PFSK-1 (cell line): ENCODE measurements at regions not wholly inside any gene's neighbourhood (a gene's known extent, or its start where the extent isn't known, plus 50 kb on each side); places are given as distances from the start of the nearest gene placed in this dataset.

ENCODE experiments used
- FOXP2 ChIP-seq: optimal IDR thresholded peaks from 2 replicates; pipeline ENCODE3; 2011; ENCODE audit warnings: borderline replicate concordance, control low read depth, inconsistent platforms; ENCODE audit not compliant: insufficient read depth; ENCODE audit errors: extremely low read length, extremely low read depth
- POLR2AphosphoS5 ChIP-seq: IDR thresholded peaks from 2 replicates; pipeline ENCODE4 v1.6.1; 2012; ENCODE audit warnings: low read depth, mild to moderate bottlenecking, control low read depth, low read length, moderate library complexity
- SIN3A ChIP-seq: IDR thresholded peaks from 2 replicates; pipeline ENCODE4 v1.6.1; 2012; ENCODE audit warnings: mild to moderate bottlenecking, low read length, moderate library complexity, borderline replicate concordance; ENCODE audit not compliant: insufficient read depth
- TAF1 ChIP-seq: IDR thresholded peaks from 2 replicates; pipeline ENCODE4 v1.6.1; 2012; ENCODE audit warnings: low read length, control low read depth, borderline replicate concordance; ENCODE audit not compliant: insufficient read depth
- TF ChIP-seq, protein P1 (sequence below), 2 experiments: IDR thresholded peaks; 2 replicates each; pipeline versions ENCODE4 v1.6.1 to v1.8.0; 2011 to 2012; ENCODE audit warnings: low read depth in 2 of 2, low read length in 2 of 2, control low read depth in 1 of 2, inconsistent platforms in 1 of 2, mild to moderate bottlenecking in 1 of 2, moderate library complexity in 1 of 2; ENCODE audit not compliant: insufficient read depth in 1 of 2

- TF ChIP-seq POLR2AphosphoS5 (no peak), TAF1 (no peak), SIN3A (no peak), FOXP2 (no peak)
- TF ChIP-seq, protein P1, sequence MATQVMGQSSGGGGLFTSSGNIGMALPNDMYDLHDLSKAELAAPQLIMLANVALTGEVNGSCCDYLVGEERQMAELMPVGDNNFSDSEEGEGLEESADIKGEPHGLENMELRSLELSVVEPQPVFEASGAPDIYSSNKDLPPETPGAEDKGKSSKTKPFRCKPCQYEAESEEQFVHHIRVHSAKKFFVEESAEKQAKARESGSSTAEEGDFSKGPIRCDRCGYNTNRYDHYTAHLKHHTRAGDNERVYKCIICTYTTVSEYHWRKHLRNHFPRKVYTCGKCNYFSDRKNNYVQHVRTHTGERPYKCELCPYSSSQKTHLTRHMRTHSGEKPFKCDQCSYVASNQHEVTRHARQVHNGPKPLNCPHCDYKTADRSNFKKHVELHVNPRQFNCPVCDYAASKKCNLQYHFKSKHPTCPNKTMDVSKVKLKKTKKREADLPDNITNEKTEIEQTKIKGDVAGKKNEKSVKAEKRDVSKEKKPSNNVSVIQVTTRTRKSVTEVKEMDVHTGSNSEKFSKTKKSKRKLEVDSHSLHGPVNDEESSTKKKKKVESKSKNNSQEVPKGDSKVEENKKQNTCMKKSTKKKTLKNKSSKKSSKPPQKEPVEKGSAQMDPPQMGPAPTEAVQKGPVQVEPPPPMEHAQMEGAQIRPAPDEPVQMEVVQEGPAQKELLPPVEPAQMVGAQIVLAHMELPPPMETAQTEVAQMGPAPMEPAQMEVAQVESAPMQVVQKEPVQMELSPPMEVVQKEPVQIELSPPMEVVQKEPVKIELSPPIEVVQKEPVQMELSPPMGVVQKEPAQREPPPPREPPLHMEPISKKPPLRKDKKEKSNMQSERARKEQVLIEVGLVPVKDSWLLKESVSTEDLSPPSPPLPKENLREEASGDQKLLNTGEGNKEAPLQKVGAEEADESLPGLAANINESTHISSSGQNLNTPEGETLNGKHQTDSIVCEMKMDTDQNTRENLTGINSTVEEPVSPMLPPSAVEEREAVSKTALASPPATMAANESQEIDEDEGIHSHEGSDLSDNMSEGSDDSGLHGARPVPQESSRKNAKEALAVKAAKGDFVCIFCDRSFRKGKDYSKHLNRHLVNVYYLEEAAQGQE (IDR thresholded peaks at IDR 0.05; ENCODE audit: insufficient read depth in 1 of 2, low read depth in 2 of 2, low read length in 2 of 2) = no peak
Measured at GRCh38 chr19:28727480-28728159, 485.3 kb downstream of the UQCRFS1 start.

GRCh38 chr19:28726533-28727479 lies 486.1 kb downstream of the UQCRFS1 start:
- no peak for TF ChIP-seq FOXP2
- no peak for TF ChIP-seq SIN3A
- no peak for TF ChIP-seq POLR2AphosphoS5
- TF ChIP-seq, protein P1 (IDR thresholded peaks at IDR 0.05; ENCODE audit: insufficient read depth in 1 of 2, low read depth in 2 of 2, low read length in 2 of 2) = no peak
- TF ChIP-seq TAF1 = no peak

DNA sequence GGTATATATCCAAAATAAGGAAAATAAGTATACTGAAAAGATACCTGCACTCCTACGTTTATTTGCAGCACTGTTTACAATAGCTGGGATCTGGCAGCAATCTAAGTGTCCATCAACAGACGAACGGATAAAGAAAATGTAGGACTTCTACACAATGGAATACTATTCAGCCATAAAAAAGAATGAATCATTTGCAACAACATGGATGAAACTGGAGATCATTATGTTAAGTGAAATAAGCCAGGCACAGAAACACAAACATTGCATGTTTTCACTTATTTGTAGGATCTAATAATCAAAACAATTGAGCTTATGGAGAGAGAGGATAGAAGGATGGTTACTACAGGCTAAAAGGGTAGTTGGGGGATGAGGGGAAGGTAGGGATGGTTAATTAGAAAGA lies 494.0 kb downstream of the UQCRFS1 start:
- TF ChIP-seq SIN3A (no peak), POLR2AphosphoS5 (no peak), TAF1 (no peak), FOXP2 (no peak)
- TF ChIP-seq, protein P1 (IDR thresholded peaks at IDR 0.05; ENCODE audit: insufficient read depth in 1 of 2, low read depth in 2 of 2, low read length in 2 of 2) = no peak

DNA sequence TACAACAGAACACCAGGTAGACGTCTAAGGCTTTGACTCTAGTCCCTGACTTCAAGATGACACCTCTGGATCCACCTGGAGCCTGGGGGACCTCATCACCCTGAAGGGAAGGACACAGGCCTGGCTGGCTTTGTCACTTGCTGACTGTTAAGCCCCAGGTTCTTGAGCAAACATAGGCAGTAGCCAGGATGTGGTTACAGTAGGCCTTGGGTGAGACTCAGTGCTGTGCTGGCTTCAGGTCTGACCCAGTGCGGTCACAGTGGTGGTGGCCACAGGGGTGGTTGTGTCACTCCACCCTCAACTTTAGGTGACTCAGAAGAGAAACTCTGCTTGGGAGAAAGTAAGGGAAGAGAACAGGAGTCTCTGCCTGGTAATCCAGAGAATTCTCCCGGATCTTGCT lies 497.8 kb downstream of the UQCRFS1 start:
- no peak for TF ChIP-seq POLR2AphosphoS5
- no peak for TF ChIP-seq SIN3A
- TF ChIP-seq FOXP2 = no peak
- no peak for TF ChIP-seq TAF1

GRCh38 chr19:28711411-28711810 lies 501.5 kb downstream of the UQCRFS1 start:
- TF ChIP-seq POLR2AphosphoS5 (no peak), FOXP2 (no peak), SIN3A (no peak)
- TF ChIP-seq, protein P1 (IDR thresholded peaks at IDR 0.05; ENCODE audit: insufficient read depth in 1 of 2, low read depth in 2 of 2, low read length in 2 of 2) = no peak
